ENCODE measurements at regions not wholly inside any gene's neighbourhood (a gene's known extent, or its start where the extent isn't known, plus 50 kb on each side); places are given as distances from the start of the nearest gene placed in this dataset.

GRCh38 chr2:42961385-42961811 is 169.0 kb upstream of the HAAO start:
- Histone ChIP-seq H3K27ac (ENCODE audit: low read depth, low read length) (no peak overlapping the region), H3K9me3 (ENCODE audit: control insufficient read depth, insufficient read depth, low read length) (no peaks in the 10 kb centered on the region; the same call in 1 of the 2 replicates), H3K4me3 (ENCODE audit: low read depth, low read length) (no peak overlapping the region), H3K27me3 (ENCODE audit: control insufficient read depth, insufficient read depth, low read length) (no peaks in the 10 kb centered on the region)
- CTCF ChIA-PET, result interaction anchor here (0.6 kb wide), 1 partner anchor 13 kb away, joined by 3 read pairs; no protein-coding TSS in a partner anchor
- no peak for TF ChIP-seq CTCF (IDR thresholded peaks at IDR 0.05; ENCODE audit: low read depth, low read length)
- no peak for DNase-seq (ENCODE audit: low read depth, low spot score)
- POLR2A ChIA-PET, result no interaction called here

DNA sequence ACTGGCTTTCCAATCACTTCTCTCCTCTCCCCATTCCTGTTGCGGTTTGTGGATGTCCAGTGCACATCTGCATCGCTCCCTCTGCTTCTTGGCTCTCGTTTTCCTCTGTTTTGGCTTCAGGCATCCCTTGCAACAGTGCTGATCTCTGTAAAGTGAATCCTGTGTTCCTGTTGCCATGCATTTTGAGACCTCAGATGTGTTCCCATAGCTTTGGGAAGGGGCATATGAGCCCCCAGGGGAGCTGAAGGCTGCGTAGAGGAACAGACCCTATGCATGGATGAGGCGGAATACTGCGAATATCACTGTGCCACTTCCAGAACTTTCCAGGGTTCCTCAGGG is 168.4 kb upstream of the HAAO start:
- no peak overlapping the region for H3K4me3 ChIP-seq (ENCODE audit: low read depth, low read length)
- H3K27me3 ChIP-seq (ENCODE audit: control insufficient read depth, insufficient read depth, low read length), result no peaks in the 10 kb centered on the region
- TF ChIP-seq CTCF (IDR thresholded peaks at IDR 0.05; ENCODE audit: low read depth, low read length), result no peak
- DNase-seq (ENCODE audit: low read depth, low spot score), result no peak
- no peak overlapping the region for H3K27ac ChIP-seq (ENCODE audit: low read depth, low read length)
- ChIA-PET POLR2A (no interaction called here), CTCF (no interaction called here)
- H3K9me3 ChIP-seq (ENCODE audit: control insufficient read depth, insufficient read depth, low read length), result no peaks in the 10 kb centered on the region; the same call in 1 of the 2 replicates

DNA sequence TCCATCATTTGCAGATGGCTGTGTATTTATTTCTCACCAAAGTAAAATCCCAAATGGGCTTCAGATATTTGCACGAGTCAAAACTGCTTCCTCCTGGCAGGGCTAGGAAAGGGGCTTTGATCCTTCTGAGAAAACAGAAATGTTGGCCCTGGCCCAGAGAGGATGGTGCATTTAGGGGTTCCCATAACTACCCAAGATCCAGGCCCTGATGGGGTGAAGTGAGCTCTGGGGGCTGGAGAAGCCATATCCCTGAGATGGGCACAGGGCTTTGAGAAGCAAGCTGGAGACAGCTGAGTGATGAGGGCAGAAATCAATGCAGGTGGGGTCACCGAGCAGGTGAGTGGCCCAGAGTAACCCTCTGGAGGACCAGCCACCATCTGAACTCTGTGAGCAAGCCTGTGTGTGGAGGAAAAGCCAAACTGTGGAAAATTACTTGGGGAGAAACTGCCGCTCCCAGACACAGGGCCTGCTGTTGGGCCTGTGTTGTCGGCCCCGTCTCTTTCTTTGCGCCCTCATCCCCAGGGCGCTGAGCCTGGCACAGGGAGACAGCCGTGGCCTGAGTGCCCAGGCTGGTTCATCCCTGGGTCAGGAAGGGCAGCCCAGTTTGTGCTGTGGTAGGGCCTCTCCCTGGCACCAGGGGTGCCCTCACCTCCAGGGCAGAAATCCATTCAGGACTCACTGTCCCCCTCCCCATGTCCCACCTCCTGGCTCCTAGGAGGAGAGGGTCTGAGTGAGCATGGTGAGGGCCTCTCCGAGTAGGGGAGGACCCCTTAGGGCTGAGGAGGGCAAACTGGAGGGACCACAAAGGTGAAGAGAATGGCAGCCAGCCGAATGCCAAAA is 167.8 kb upstream of the HAAO start:
- ChIA-PET POLR2A (no interaction called here), CTCF (interaction anchor here (1.0 kb wide), 1 partner anchor 269 kb away, joined by 4 read pairs; no protein-coding TSS in a partner anchor)
- Histone ChIP-seq H3K27me3 (ENCODE audit: control insufficient read depth, insufficient read depth, low read length) (no peaks in the 10 kb centered on the region), H3K4me3 (ENCODE audit: low read depth, low read length) (no peak overlapping the region), H3K27ac (ENCODE audit: low read depth, low read length) (peak overlapping the region; percentile 73), H3K9me3 (ENCODE audit: control insufficient read depth, insufficient read depth, low read length) (no peaks in the 10 kb centered on the region; the same call in 1 of the 2 replicates)
- DNase-seq (ENCODE audit: low read depth, low spot score), result no peak
- TF ChIP-seq CTCF (IDR thresholded peaks at IDR 0.05; ENCODE audit: low read depth, low read length), result no peak

GRCh38 chr2:42959234-42960001 is 167.0 kb upstream of the HAAO start:
- TF ChIP-seq CTCF (IDR thresholded peaks at IDR 0.05; ENCODE audit: low read depth, low read length), result no peak
- H3K4me3 ChIP-seq (ENCODE audit: low read depth, low read length), result no peak overlapping the region
- POLR2A ChIA-PET, result no interaction called here
- CTCF ChIA-PET, result interaction anchor here (1.0 kb wide), 1 partner anchor 270 kb away, joined by 4 read pairs; no protein-coding TSS in a partner anchor
- no peaks in the 10 kb centered on the region; the same call in 1 of the 2 replicates for H3K9me3 ChIP-seq (ENCODE audit: control insufficient read depth, insufficient read depth, low read length)
- peak overlapping the region; percentile 73 for H3K27ac ChIP-seq (ENCODE audit: low read depth, low read length)
- H3K27me3 ChIP-seq (ENCODE audit: control insufficient read depth, insufficient read depth, low read length), result no peaks in the 10 kb centered on the region
- no peak for DNase-seq (ENCODE audit: low read depth, low spot score)

Measured in AG04450 (cell line).